Glutamatergic neuron (in vitro differentiated cells): ENCODE measurements at regions not wholly inside any gene's neighbourhood (a gene's known extent, or its start where the extent isn't known, plus 50 kb on each side); places are given as distances from the start of the nearest gene placed in this dataset.

Experiments
- DNase-seq: peaks from one replicate; pipeline ENCODE4 v3.0.0; 2022
- H3K27ac Mint-ChIP-seq: one replicate; pipeline ENCODE4 v1.8.0; 2020; ENCODE audit warnings: mild to moderate bottlenecking, mixed read lengths, inconsistent platforms; ENCODE audit not compliant: unreplicated experiment
- H3K27me3 Mint-ChIP-seq: one replicate; pipeline ENCODE4 v1.8.0; 2020; ENCODE audit warnings: mild to moderate bottlenecking, moderate library complexity, mixed read lengths, inconsistent platforms; ENCODE audit not compliant: unreplicated experiment
- H3K36me3 Mint-ChIP-seq: one replicate; pipeline ENCODE4 v1.8.0; 2020; ENCODE audit warnings: mild to moderate bottlenecking, mixed read lengths, inconsistent platforms; ENCODE audit not compliant: unreplicated experiment
- H3K4me1 Mint-ChIP-seq: one replicate; pipeline ENCODE4 v1.8.0; 2020; ENCODE audit warnings: mild to moderate bottlenecking, low read depth, mixed read lengths, inconsistent platforms; ENCODE audit not compliant: unreplicated experiment
- H3K4me3 Mint-ChIP-seq: one replicate; pipeline ENCODE4 v1.8.0; 2020; ENCODE audit warnings: mild to moderate bottlenecking, mixed read lengths, inconsistent platforms; ENCODE audit not compliant: unreplicated experiment
- H3K9me3 Mint-ChIP-seq: one replicate; pipeline ENCODE4 v1.8.0; 2020; ENCODE audit warnings: mild to moderate bottlenecking, moderate library complexity, mixed read lengths, inconsistent platforms; ENCODE audit not compliant: unreplicated experiment
- CTCF ChIP-seq: fragments of 200-600 bp; sonication (generic); IDR thresholded peaks from one replicate; pipeline ENCODE4 v1.5.0; 2021; ENCODE audit not compliant: partially characterized antibody, unreplicated experiment

- Mint-ChIP-seq H3K9me3 (no peaks in the 10 kb centered on the region), H3K27ac (no peak overlapping the region), H3K4me1 (no peaks in the 10 kb centered on the region), H3K27me3 (no peaks in the 10 kb centered on the region), H3K36me3 (peaks cover 6% of the 10 kb centered on the region), H3K4me3 (no peak overlapping the region)
- no peak for TF ChIP-seq CTCF
- DNase-seq = no peak
Measured at GRCh38 chr13:82439159-82439904, 1442.9 kb downstream of the SLITRK1 start.

- H3K4me3 Mint-ChIP-seq = no peak overlapping the region
- H3K27ac Mint-ChIP-seq = no peak overlapping the region
- TF ChIP-seq CTCF = no peak
- H3K9me3 Mint-ChIP-seq = no peaks in the 10 kb centered on the region
- no peaks in the 10 kb centered on the region for H3K4me1 Mint-ChIP-seq
- DNase-seq = no peak
- peaks cover 6% of the 10 kb centered on the region for H3K36me3 Mint-ChIP-seq
- no peaks in the 10 kb centered on the region for H3K27me3 Mint-ChIP-seq
Measured at GRCh38 chr13:82438320-82438719, 1444.0 kb downstream of the SLITRK1 start.

DNA sequence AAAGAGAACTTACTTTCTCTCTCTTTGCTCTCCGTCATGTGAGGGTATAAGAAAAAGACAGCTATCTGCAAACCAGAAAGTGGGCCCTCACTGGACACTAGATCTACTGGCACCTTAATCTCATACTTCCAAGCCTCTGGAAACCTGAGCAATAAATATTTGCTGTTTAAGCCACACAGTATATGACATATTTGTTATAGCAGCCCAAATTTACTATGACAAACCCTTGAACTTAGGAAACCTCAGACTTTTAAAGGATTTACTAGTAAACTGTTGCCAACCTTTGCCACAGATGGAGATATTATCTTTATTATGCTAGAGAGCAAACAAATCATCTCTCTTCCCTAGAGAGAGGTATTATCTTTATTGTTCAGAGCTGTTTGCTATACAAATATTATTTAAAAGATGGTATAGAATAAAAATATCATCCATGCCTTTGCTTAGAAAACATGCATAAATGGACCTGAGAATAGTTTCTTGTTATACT is 1446.1 kb downstream of the SLITRK1 start:
- DNase-seq = no peak
- no peak overlapping the region for H3K27ac Mint-ChIP-seq
- H3K36me3 Mint-ChIP-seq = peaks cover 6% of the 10 kb centered on the region
- TF ChIP-seq CTCF = no peak
- no peaks in the 10 kb centered on the region for H3K27me3 Mint-ChIP-seq
- H3K4me3 Mint-ChIP-seq = no peak overlapping the region
- H3K4me1 Mint-ChIP-seq = no peaks in the 10 kb centered on the region
- H3K9me3 Mint-ChIP-seq = no peaks in the 10 kb centered on the region

DNA sequence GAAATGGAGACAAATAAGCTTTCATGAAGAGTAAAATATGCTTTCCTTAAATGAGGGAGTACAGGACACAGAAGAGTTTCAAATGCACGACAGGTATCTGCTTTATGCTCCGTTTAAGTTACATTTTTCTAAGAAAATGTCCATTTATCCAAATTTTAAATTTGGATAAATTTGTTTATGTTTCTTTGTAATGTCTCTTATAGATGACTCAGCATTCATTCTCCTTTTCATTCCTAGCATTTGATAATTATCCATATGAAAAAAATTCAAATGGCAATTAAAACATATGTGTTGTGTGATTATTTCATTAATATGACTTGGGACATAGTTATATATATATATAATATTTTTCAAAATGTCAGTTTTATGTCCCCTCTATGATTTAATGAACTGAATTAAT is 1449.3 kb downstream of the SLITRK1 start:
- TF ChIP-seq CTCF = no peak
- no peaks in the 10 kb centered on the region for H3K27me3 Mint-ChIP-seq
- no peak overlapping the region for H3K27ac Mint-ChIP-seq
- no peak for DNase-seq
- H3K4me3 Mint-ChIP-seq = no peak overlapping the region
- peaks cover 6% of the 10 kb centered on the region for H3K36me3 Mint-ChIP-seq
- H3K4me1 Mint-ChIP-seq = no peaks in the 10 kb centered on the region
- H3K9me3 Mint-ChIP-seq = no peaks in the 10 kb centered on the region

GRCh38 chr13:82412749-82413148 is 1469.5 kb downstream of the SLITRK1 start:
- H3K4me1 Mint-ChIP-seq = no peaks in the 10 kb centered on the region
- no peak overlapping the region for H3K4me3 Mint-ChIP-seq
- H3K27me3 Mint-ChIP-seq = no peaks in the 10 kb centered on the region
- no peaks in the 10 kb centered on the region for H3K9me3 Mint-ChIP-seq
- no peak for DNase-seq
- TF ChIP-seq CTCF = no peak
- no peak overlapping the region for H3K27ac Mint-ChIP-seq
- H3K36me3 Mint-ChIP-seq = no peaks in the 10 kb centered on the region
